ENCODE measurements at regions not wholly inside any gene's neighbourhood (a gene's known extent, or its start where the extent isn't known, plus 50 kb on each side); places are given as distances from the start of the nearest gene placed in this dataset.

GRCh38 chr4:136768213-136768924, 763.9 kb downstream of the PCDH18 start:
- FAIRE-seq, result no peak
- ChIA-PET POLR2A (no interaction called here), CTCF (no interaction called here)
- no peak for ATAC-seq
- Histone ChIP-seq H3K9me3 (no peaks in the 10 kb centered on the region), H3K4me2 (no peak overlapping the region), H3K4me3 (no peak overlapping the region), H3K27ac (no peak overlapping the region), H3K4me1 (no peaks in the 10 kb centered on the region)
- TF ChIP-seq GATA3 (IDR thresholded peaks at IDR 0.05; ENCODE audit: borderline replicate concordance), result no peak
- no peak for DNase-seq (ENCODE audit: low read depth in 1 of 2, low spot score in 1 of 2)
- 50% methylated on average over 3 of the region's 3 CpGs for WGBS (ENCODE audit: missing lambda C conversion rate)

- POLR2A ChIA-PET, result no interaction called here
Observed at GRCh38 chr4:136763919-136764318, 768.4 kb downstream of the PCDH18 start.

GRCh38 chr4:136755531-136755916, 776.8 kb downstream of the PCDH18 start:
- ChIA-PET CTCF (no interaction called here), POLR2A (no interaction called here)
- FAIRE-seq (no peak), ATAC-seq (no peak), DNase-seq (ENCODE audit: low read depth in 1 of 2, low spot score in 1 of 2) (no peak)
- 48% methylated on average over 1 of the region's 1 CpG for WGBS (ENCODE audit: missing lambda C conversion rate)
- H3K9me3 ChIP-seq, result no peaks in the 10 kb centered on the region
- H3K4me3 ChIP-seq, result no peak overlapping the region
- H3K27ac ChIP-seq, result no peak overlapping the region
- no peak overlapping the region for H3K4me2 ChIP-seq
- TF ChIP-seq CHD4 (IDR thresholded peaks at IDR 0.05; ENCODE audit: borderline replicate concordance) (no peak), RCOR1 (IDR thresholded peaks at IDR 0.05; ENCODE audit: low read depth, low read length) (no peak), SMC3 (IDR thresholded peaks at IDR 0.05) (no peak), ESRRA (IDR thresholded peaks at IDR 0.05; ENCODE audit: borderline replicate concordance, low read length) (no peak), HOXB5 (CRISPR knock-in tag; IDR thresholded peaks at IDR 0.05) (no peak), POLR2AphosphoS2 (conservative IDR thresholded peaks at IDR 0.05; ENCODE audit: low read length) (no peak)
- H3K4me1 ChIP-seq, result no peaks in the 10 kb centered on the region

More at GRCh38 chr4:136763919-136764318, 768.4 kb downstream of the PCDH18 start:
- FAIRE-seq (no peak), DNase-seq (ENCODE audit: low read depth in 1 of 2, low spot score in 1 of 2) (no peak), ATAC-seq (no peak)
- Histone ChIP-seq H3K4me1 (no peaks in the 10 kb centered on the region), H3K4me2 (no peak overlapping the region), H3K4me3 (no peak overlapping the region), H3K9me3 (no peaks in the 10 kb centered on the region), H3K27ac (no peak overlapping the region)
- TF ChIP-seq CEBPB (IDR thresholded peaks at IDR 0.05), result no peak
- no peak for TF ChIP-seq EP300 (IDR thresholded peaks at IDR 0.05)
- TF ChIP-seq MAFK (IDR thresholded peaks at IDR 0.05; ENCODE audit: partially characterized antibody), result no peak
- no peak for TF ChIP-seq BHLHE40 (IDR thresholded peaks at IDR 0.05; ENCODE audit: low read depth, low read length)
- TF ChIP-seq RARB (CRISPR knock-in tag; IDR thresholded peaks at IDR 0.05), result no peak
- TF ChIP-seq CHD2 (IDR thresholded peaks at IDR 0.05; ENCODE audit: low read length, partially characterized antibody), result no peak
- no peak for TF ChIP-seq RNF2 (IDR thresholded peaks at IDR 0.05; ENCODE audit: borderline replicate concordance, low read depth)
- CTCF ChIA-PET, result no interaction called here
- 74% methylated on average over 3 of the region's 3 CpGs for WGBS (ENCODE audit: missing lambda C conversion rate)

- H3K4me3 ChIP-seq, result no peak overlapping the region
- ChIA-PET POLR2A (no interaction called here), CTCF (no interaction called here)
- H3K4me2 ChIP-seq, result no peak overlapping the region
- no peak overlapping the region for H3K27ac ChIP-seq
- FAIRE-seq (no peak), ATAC-seq (no peak), DNase-seq (ENCODE audit: low read depth in 1 of 2, low spot score in 1 of 2) (no peak)
- no peaks in the 10 kb centered on the region for H3K4me1 ChIP-seq
- 30% methylated on average over 2 of the region's 2 CpGs for WGBS (ENCODE audit: missing lambda C conversion rate)
- H3K9me3 ChIP-seq, result no peaks in the 10 kb centered on the region
- TF ChIP-seq BCL3 (IDR thresholded peaks at IDR 0.05) (no peak), ELK1 (IDR thresholded peaks at IDR 0.05; ENCODE audit: low read depth, low read length) (no peak), RFX5 (IDR thresholded peaks at IDR 0.05) (no peak), CTCF (IDR thresholded peaks at IDR 0.05) (no peak), FOSL2 (IDR thresholded peaks at IDR 0.05) (no peak), FOSL2 (CRISPR knock-in tag; IDR thresholded peaks at IDR 0.05) (no peak), CHD2 (IDR thresholded peaks at IDR 0.05; ENCODE audit: low read length, partially characterized antibody) (no peak), ZFP36 (IDR thresholded peaks at IDR 0.05; ENCODE audit: borderline replicate concordance, partially characterized antibody) (no peak), EP300 (IDR thresholded peaks at IDR 0.05) (no peak), HDAC2 (IDR thresholded peaks at IDR 0.05) (no peak), NPAS2 (CRISPR knock-in tag; IDR thresholded peaks at IDR 0.05; ENCODE audit: borderline replicate concordance) (no peak), HOXB13 (CRISPR knock-in tag; IDR thresholded peaks at IDR 0.05; ENCODE audit: low read depth) (no peak), MAFK (IDR thresholded peaks at IDR 0.05; ENCODE audit: partially characterized antibody) (no peak), KDM5A (IDR thresholded peaks at IDR 0.05) (no peak), HEYL (CRISPR knock-in tag; IDR thresholded peaks at IDR 0.05) (no peak), BHLHE40 (IDR thresholded peaks at IDR 0.05; ENCODE audit: low read depth, low read length) (no peak), POLR2A (IDR thresholded peaks at IDR 0.05; ENCODE audit: low read length) (no peak), HOXB5 (CRISPR knock-in tag; IDR thresholded peaks at IDR 0.05) (no peak)
Observed at GRCh38 chr4:136754810-136755530, 777.3 kb downstream of the PCDH18 start.

Measured in A549 (cell line).